SK-N-SH (cell line): ENCODE measurements at regions not wholly inside any gene's neighbourhood (a gene's known extent, or its start where the extent isn't known, plus 50 kb on each side); places are given as distances from the start of the nearest gene placed in this dataset.
A peak's percentile ranks its signal among the peaks of the same experiment; 100 is the strongest.

Experiments used
- CTCF ChIA-PET: fragments of 300-600, 350-600 bp; formaldehyde crosslinking; extraction: SDS; loops from one replicate; lab custom pipeline; 2021; lab: Yijun Ruan, JAX
- POLR2A ChIA-PET: fragments of 350-600 bp; sonication (Branson Sonifier 250); formaldehyde crosslinking; extraction: SDS; loops from one replicate; lab custom pipeline; 2020; ENCODE audit warnings: antibody characterized with exemption, inconsistent platforms; lab: Yijun Ruan, JAX
- DNase-seq: peaks from one replicate; pipeline ENCODE4 v3.0.0; 2012
- H2AFZ ChIP-seq: fragments of 200-600 bp; sonication (generic); 2 replicates; pipeline ENCODE4 v1.8.1; 2016; ENCODE audit warnings: antibody characterized with exemption, mild to moderate bottlenecking, low read depth
- H3F3A ChIP-seq: fragments of 200-600 bp; sonication (generic); replicated peaks from 2 replicates; pipeline ENCODE3; 2016; ENCODE audit warnings: antibody characterized with exemption, mild to moderate bottlenecking; ENCODE audit not compliant: insufficient read depth
- H3K27ac ChIP-seq, 2 experiments: fragments of 200-500 bp in 1 of 2; fragments of 200-600 bp in 1 of 2; sonication (Bioruptor generic) in 1 of 2; sonication (generic), shearing (Covaris generic) in 1 of 2; 2 replicates each; pipeline versions ENCODE4 v1.5.1 to v1.6.1; 2014 to 2016; ENCODE audit warnings: low read depth in 2 of 2, inconsistent platforms in 1 of 2, low read length in 1 of 2, mild to moderate bottlenecking in 1 of 2, mixed read lengths in 1 of 2
- H3K27me3 ChIP-seq: fragments of 200-600 bp; sonication (generic), shearing (Covaris generic); 2 replicates; pipeline ENCODE4 v1.6.1; 2016; ENCODE audit warnings: mixed run types; ENCODE audit not compliant: insufficient read depth
- H3K36me3 ChIP-seq, 2 experiments: fragments of 200-500 bp in 1 of 2; fragments of 200-600 bp in 1 of 2; sonication (Bioruptor generic) in 1 of 2; sonication (generic) in 1 of 2; replicated peaks in 1 of 2; 2 replicates each; pipeline versions ENCODE3 to v1.5.1; 2014 to 2016; ENCODE audit warnings: low read length in 1 of 2, mild to moderate bottlenecking in 1 of 2; ENCODE audit not compliant: insufficient read depth in 2 of 2, control insufficient read depth in 1 of 2
- H3K4me1 ChIP-seq, 2 experiments: fragments of 200-500 bp in 1 of 2; fragments of 200-600 bp in 1 of 2; sonication (Bioruptor generic) in 1 of 2; sonication (generic), shearing (Covaris generic) in 1 of 2; 2 replicates each; pipeline versions ENCODE4 v1.5.1 to v1.6.1; 2014 to 2016; ENCODE audit warnings: low read depth in 1 of 2, low read length in 1 of 2, mixed run types in 1 of 2; ENCODE audit not compliant: insufficient read depth in 2 of 2, control insufficient read depth in 1 of 2
- H3K4me2 ChIP-seq: fragments of 200-600 bp; sonication (generic), shearing (Covaris generic); 2 replicates; pipeline ENCODE4 v1.6.1; 2017; ENCODE audit warnings: mixed run types
- H3K4me3 ChIP-seq, 2 experiments: fragments of 200-500 bp in 1 of 2; fragments of 200-600 bp in 1 of 2; sonication (Bioruptor generic) in 1 of 2; sonication (generic), shearing (Covaris generic) in 1 of 2; 2 replicates each; pipeline versions ENCODE4 v1.5.1 to v1.8.1; 2014 to 2016; ENCODE audit warnings: low read depth in 2 of 2, inconsistent platforms in 1 of 2, low read length in 1 of 2, mild to moderate bottlenecking in 1 of 2, mixed read lengths in 1 of 2, moderate library complexity in 1 of 2
- H3K79me2 ChIP-seq: fragments of 200-600 bp; sonication (generic); 2 replicates; pipeline ENCODE4 v1.8.1; 2017; ENCODE audit warnings: mild to moderate bottlenecking; ENCODE audit not compliant: insufficient read depth
- H3K9ac ChIP-seq: fragments of 200-600 bp; sonication (generic); 2 replicates; pipeline ENCODE4 v1.6.1; 2017; ENCODE audit warnings: mixed run types
- H3K9me2 ChIP-seq: fragments of 200-600 bp; sonication (generic); 2 replicates; pipeline ENCODE4 v1.6.1; 2017; ENCODE audit warnings: mixed run types
- H3K9me3 ChIP-seq: fragments of 200-600 bp; sonication (generic); 2 replicates; pipeline ENCODE4 v1.6.1; 2017; ENCODE audit warnings: mixed run types, mild to moderate bottlenecking, moderate library complexity
- H4K20me1 ChIP-seq: fragments of 200-600 bp; sonication (generic); 2 replicates; pipeline ENCODE4 v1.6.1; 2017; ENCODE audit warnings: mild to moderate bottlenecking, mixed run types; ENCODE audit not compliant: insufficient read depth
- CHD2 ChIP-seq: fragments of 150-350 bp; IDR thresholded peaks from 2 replicates; pipeline ENCODE4 v1.6.1; 2018; ENCODE audit warnings: low read length; ENCODE audit not compliant: partially characterized antibody
- CTCF ChIP-seq: fragments of 200-600 bp; sonication (generic); IDR thresholded peaks from 2 replicates; pipeline ENCODE4 v1.6.1; 2017; ENCODE audit warnings: antibody characterized with exemption, mild to moderate bottlenecking, moderate library complexity
- ELF1 ChIP-seq: IDR thresholded peaks from 2 replicates; pipeline ENCODE4 v1.4.0; 2012
- EP300 ChIP-seq, 2 experiments: IDR thresholded peaks; 2 replicates each; pipeline versions ENCODE4 v1.4.0 to v1.6.1; 2012; ENCODE audit warnings: borderline replicate concordance in 1 of 2, low read depth in 1 of 2, low read length in 1 of 2
- EZH2phosphoT487 ChIP-seq: fragments of 200-600 bp; sonication (generic); IDR thresholded peaks from 2 replicates; pipeline ENCODE4 v1.6.1; 2017; ENCODE audit warnings: low read depth, mixed run types, mild to moderate bottlenecking, antibody characterized with exemption, moderate library complexity, borderline replicate concordance
- FOSL2 ChIP-seq: IDR thresholded peaks from 2 replicates; pipeline ENCODE4 v1.4.0; 2012; ENCODE audit warnings: low read depth, mild to moderate bottlenecking, moderate library complexity, borderline replicate concordance
- FOXJ3 ChIP-seq: sonication (generic); formaldehyde crosslinking; IDR thresholded peaks from 2 replicates; pipeline ENCODE4 v1.5.1; 2020; ENCODE audit warnings: mild to moderate bottlenecking, missing genetic modification reagents
- IRF3 ChIP-seq: fragments of 150-350 bp; IDR thresholded peaks from 2 replicates; pipeline ENCODE4 v1.6.1; 2016; ENCODE audit warnings: mild to moderate bottlenecking, low read depth, low read length
- JUND ChIP-seq: IDR thresholded peaks from 2 replicates; pipeline ENCODE4 v1.4.0; 2012
- MAX ChIP-seq: IDR thresholded peaks from 2 replicates; pipeline ENCODE4 v1.4.0; 2012; ENCODE audit warnings: low read depth
- MEF2A ChIP-seq: IDR thresholded peaks from 2 replicates; pipeline ENCODE4 v1.4.0; 2012; ENCODE audit warnings: low read depth, borderline replicate concordance
- MXI1 ChIP-seq: IDR thresholded peaks from 2 replicates; pipeline ENCODE4 v1.6.1; 2012; ENCODE audit warnings: mild to moderate bottlenecking, low read depth, low read length, improper control_type of control experiment
- NFIC ChIP-seq: IDR thresholded peaks from 2 replicates; pipeline ENCODE4 v1.4.0; 2012; ENCODE audit warnings: borderline replicate concordance
- NRF1 ChIP-seq: IDR thresholded peaks from 2 replicates; pipeline ENCODE4 v1.6.1; 2012; ENCODE audit warnings: low read depth, mild to moderate bottlenecking, low read length
- POLR2AphosphoS5 ChIP-seq: IDR thresholded peaks from 2 replicates; pipeline ENCODE4 v1.6.1; 2012; ENCODE audit warnings: low read depth, low read length
- RCOR1 ChIP-seq: fragments of 150-350 bp; IDR thresholded peaks from 2 replicates; pipeline ENCODE4 v1.6.1; 2017; ENCODE audit warnings: antibody characterized with exemption, low read length
- TAF1 ChIP-seq: IDR thresholded peaks from 2 replicates; pipeline ENCODE4 v1.6.1; 2012; ENCODE audit warnings: low read depth, mild to moderate bottlenecking, low read length, moderate library complexity, borderline replicate concordance
- TEAD4 ChIP-seq: IDR thresholded peaks from 2 replicates; pipeline ENCODE4 v1.4.0; 2012; ENCODE audit warnings: mild to moderate bottlenecking, borderline replicate concordance; ENCODE audit not compliant: insufficient read depth
- ZBTB33 ChIP-seq: IDR thresholded peaks from 2 replicates; pipeline ENCODE4 v1.4.0; 2012; ENCODE audit warnings: low read depth, borderline replicate concordance
- WGBS: methylation state at CpG from one replicate; pipeline ENCODE4 v1.1.6; 2017; ENCODE audit warnings: low lambda C conversion rate; 5-methylcytosine and 5-hydroxymethylcytosine counted together

- no peaks in the 10 kb centered on the region for H3K9me3 ChIP-seq
- TF ChIP-seq EZH2phosphoT487 (no peak), TEAD4 (no peak), CHD2 (no peak), NFIC (no peak), MAX (no peak), TAF1 (no peak), FOSL2 (no peak), MXI1 (no peak)
- no peak for DNase-seq
- WGBS = 95% methylated on average over 2 of the region's 2 CpGs
- no peak overlapping the region for H3K4me2 ChIP-seq
- H3K9ac ChIP-seq = no peak overlapping the region
- no peak overlapping the region for H3K27ac ChIP-seq
- peaks cover 41% of the 10 kb centered on the region for H3F3A ChIP-seq
- no peak overlapping the region for H2AFZ ChIP-seq
- no peaks in the 10 kb centered on the region for H3K9me2 ChIP-seq
- H3K79me2 ChIP-seq = no peaks in the 10 kb centered on the region
- no peaks in the 10 kb centered on the region for H3K27me3 ChIP-seq
- no peaks in the 10 kb centered on the region for H4K20me1 ChIP-seq
- POLR2A ChIA-PET = no interaction called here
- no peak overlapping the region for H3K4me3 ChIP-seq
- peaks cover 7 to 28% of the 10 kb centered on the region in 2 experiments for H3K4me1 ChIP-seq
- H3K36me3 ChIP-seq = no peaks in the 10 kb centered on the region
- CTCF ChIA-PET = interaction anchor here (0.5 kb wide), 1 partner anchor 204 kb away, joined by 3 read pairs; no protein-coding TSS in a partner anchor
Measured at GRCh38 chr2:145010635-145011034, 490.7 kb upstream of the ZEB2 start.

GRCh38 chr2:145007960-145008263 lies 488.0 kb upstream of the ZEB2 start:
- Histone ChIP-seq H3K4me1 (peaks cover 7 to 27% of the 10 kb centered on the region in 2 experiments), H3K9me3 (no peaks in the 10 kb centered on the region), H3K27me3 (no peaks in the 10 kb centered on the region), H3K27ac (peak overlapping the region; percentile 17 to 99; a peak in 3 of 4 replicates), H3K4me2 (peak overlapping the region; percentile 68), H3K9ac (peak overlapping the region; percentile 64), H3K9me2 (no peaks in the 10 kb centered on the region), H3F3A (peaks cover 39% of the 10 kb centered on the region), H3K79me2 (no peaks in the 10 kb centered on the region), H3K4me3 (peak overlapping the region in 1 of 2 experiments; percentile 35; a peak in 2 of 4 replicates), H2AFZ (peak overlapping the region; percentile 6; the same call in 1 of the 2 replicates), H4K20me1 (no peaks in the 10 kb centered on the region), H3K36me3 (no peaks in the 10 kb centered on the region)
- CTCF ChIA-PET = no interaction called here
- no peak for DNase-seq
- POLR2A ChIA-PET = no interaction called here
- TF ChIP-seq NFIC (no peak), ELF1 (no peak), MEF2A (no peak), IRF3 (no peak), TAF1 (no peak), FOXJ3 (CRISPR knock-in tag) (no peak), RCOR1 (no peak), JUND (no peak), EP300 (IDR thresholded peaks at IDR 0.05; ENCODE audit: borderline replicate concordance in 1 of 2, low read depth in 1 of 2, low read length in 1 of 2) (no peak), NRF1 (no peak), CTCF (no peak), ZBTB33 (no peak), POLR2AphosphoS5 (no peak)
